Activated CD8-positive, alpha-beta memory T cell treated with anti-CD3 and anti-CD28 coated beads, Interleukin-2, amount 50 U/mL, for 4 hours (primary cell): ENCODE measurements at regions not wholly inside any gene's neighbourhood (a gene's known extent, or its start where the extent isn't known, plus 50 kb on each side); places are given as distances from the start of the nearest gene placed in this dataset.
"Not testable (repeated sequence)": the region's sequence is repeated elsewhere in the genome, so short reads cannot be mapped to it uniquely, and the experiment has no call there.

Experiments
- DNase-seq: peaks from one replicate; pipeline ENCODE4 v3.0.0-alpha.2; 2020

- no peak for DNase-seq
These were observed 320.4 kb upstream of the CRIM1 start for GRCh38 chr2:36035137-36035536.

- no peak for DNase-seq
These were observed 323.5 kb upstream of the CRIM1 start for GRCh38 chr2:36032046-36032445.

- DNase-seq, result no peak
These were observed 324.1 kb upstream of the CRIM1 start for GRCh38 chr2:36031471-36031870.

GRCh38 chr2:36027616-36028015 is 328.0 kb upstream of the CRIM1 start:
- no peak for DNase-seq

GRCh38 chr2:36013064-36013463 is 342.5 kb upstream of the CRIM1 start:
- no peak for DNase-seq

GRCh38 chr2:36006444-36006843 is 349.1 kb upstream of the CRIM1 start:
- no peak for DNase-seq

- no peak for DNase-seq
These were observed 352.6 kb upstream of the CRIM1 start for GRCh38 chr2:36002941-36003340.

GRCh38 chr2:35997488-35997887 is 358.1 kb upstream of the CRIM1 start:
- no peak for DNase-seq

GRCh38 chr2:35989503-35989902 is 366.1 kb upstream of the CRIM1 start:
- DNase-seq, result no peak

- DNase-seq, result no peak
These were observed 366.5 kb upstream of the CRIM1 start for GRCh38 chr2:35989040-35989439.

- DNase-seq, result no peak
These were observed 368.7 kb upstream of the CRIM1 start for GRCh38 chr2:35986871-35987270.

- DNase-seq, result no peak
These were observed 377.4 kb upstream of the CRIM1 start for GRCh38 chr2:35978218-35978617.

- DNase-seq, result no peak
These were observed 379.0 kb upstream of the CRIM1 start for GRCh38 chr2:35976611-35977010.

- no peak for DNase-seq
These were observed 381.8 kb upstream of the CRIM1 start for GRCh38 chr2:35973737-35974132.

- DNase-seq, result no peak
These were observed 382.3 kb upstream of the CRIM1 start for GRCh38 chr2:35973132-35973736.

- no peak for DNase-seq
These were observed 391.8 kb upstream of the CRIM1 start for GRCh38 chr2:35963824-35964223.

- no peak for DNase-seq
These were observed 392.2 kb upstream of the CRIM1 start for GRCh38 chr2:35963357-35963756.

- DNase-seq, result no peak
These were observed 392.9 kb upstream of the CRIM1 start for GRCh38 chr2:35962585-35963146.

GRCh38 chr2:35960596-35960995 is 395.0 kb upstream of the CRIM1 start:
- DNase-seq, result no peak

GRCh38 chr2:35957053-35957452 is 398.5 kb upstream of the CRIM1 start:
- not testable (repeated sequence) for DNase-seq

- DNase-seq, result no peak
These were observed 409.1 kb upstream of the CRIM1 start for GRCh38 chr2:35946478-35946877.

- no peak for DNase-seq
These were observed 416.7 kb upstream of the CRIM1 start for GRCh38 chr2:35938838-35939237.

- DNase-seq, result no peak
These were observed 422.5 kb upstream of the CRIM1 start for GRCh38 chr2:35933031-35933430.

GRCh38 chr2:35932276-35932963 is 423.2 kb upstream of the CRIM1 start:
- DNase-seq, result no peak

- no peak for DNase-seq
These were observed 424.0 kb upstream of the CRIM1 start for GRCh38 chr2:35931626-35932025.
